ENCODE measurements at regions not wholly inside any gene's neighbourhood (a gene's known extent, or its start where the extent isn't known, plus 50 kb on each side); places are given as distances from the start of the nearest gene placed in this dataset.

DNA sequence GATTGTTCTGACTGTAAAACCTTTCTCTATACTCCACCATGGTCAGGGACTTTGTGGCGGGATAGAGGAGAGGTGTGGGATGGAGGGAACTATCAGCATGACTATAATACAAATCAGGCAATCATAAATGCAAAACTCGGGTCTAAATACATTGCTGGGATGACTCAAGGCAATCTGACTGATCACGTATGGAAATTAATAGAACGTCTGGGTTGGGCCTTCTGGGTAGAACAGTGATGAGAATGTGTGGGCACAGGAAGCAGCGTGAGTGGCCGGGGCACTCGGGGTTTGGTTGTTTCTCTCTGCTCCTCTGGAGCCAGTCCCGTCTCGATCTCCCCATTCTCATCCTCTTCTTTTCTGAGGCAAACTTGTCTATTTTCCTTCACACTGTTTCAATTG, 485.8 kb downstream of the VRK1 start:
- H3K27ac Mint-ChIP-seq (ENCODE audit: unreplicated experiment), result no peak overlapping the region
- no peak overlapping the region for H3K4me3 Mint-ChIP-seq (ENCODE audit: unreplicated experiment)
- TF ChIP-seq, protein P1, sequence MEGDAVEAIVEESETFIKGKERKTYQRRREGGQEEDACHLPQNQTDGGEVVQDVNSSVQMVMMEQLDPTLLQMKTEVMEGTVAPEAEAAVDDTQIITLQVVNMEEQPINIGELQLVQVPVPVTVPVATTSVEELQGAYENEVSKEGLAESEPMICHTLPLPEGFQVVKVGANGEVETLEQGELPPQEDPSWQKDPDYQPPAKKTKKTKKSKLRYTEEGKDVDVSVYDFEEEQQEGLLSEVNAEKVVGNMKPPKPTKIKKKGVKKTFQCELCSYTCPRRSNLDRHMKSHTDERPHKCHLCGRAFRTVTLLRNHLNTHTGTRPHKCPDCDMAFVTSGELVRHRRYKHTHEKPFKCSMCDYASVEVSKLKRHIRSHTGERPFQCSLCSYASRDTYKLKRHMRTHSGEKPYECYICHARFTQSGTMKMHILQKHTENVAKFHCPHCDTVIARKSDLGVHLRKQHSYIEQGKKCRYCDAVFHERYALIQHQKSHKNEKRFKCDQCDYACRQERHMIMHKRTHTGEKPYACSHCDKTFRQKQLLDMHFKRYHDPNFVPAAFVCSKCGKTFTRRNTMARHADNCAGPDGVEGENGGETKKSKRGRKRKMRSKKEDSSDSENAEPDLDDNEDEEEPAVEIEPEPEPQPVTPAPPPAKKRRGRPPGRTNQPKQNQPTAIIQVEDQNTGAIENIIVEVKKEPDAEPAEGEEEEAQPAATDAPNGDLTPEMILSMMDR (IDR thresholded peaks at IDR 0.05; ENCODE audit: partially characterized antibody, unreplicated experiment), result no peak
- no peaks in the 10 kb centered on the region for H3K9me3 Mint-ChIP-seq (ENCODE audit: unreplicated experiment)
- H3K27me3 Mint-ChIP-seq (ENCODE audit: unreplicated experiment), result peaks cover 5% of the 10 kb centered on the region
- no peak for DNase-seq
- no peaks in the 10 kb centered on the region for H3K36me3 Mint-ChIP-seq (ENCODE audit: unreplicated experiment)
- H3K4me1 Mint-ChIP-seq (ENCODE audit: low read depth, unreplicated experiment), result no peaks in the 10 kb centered on the region

DNA sequence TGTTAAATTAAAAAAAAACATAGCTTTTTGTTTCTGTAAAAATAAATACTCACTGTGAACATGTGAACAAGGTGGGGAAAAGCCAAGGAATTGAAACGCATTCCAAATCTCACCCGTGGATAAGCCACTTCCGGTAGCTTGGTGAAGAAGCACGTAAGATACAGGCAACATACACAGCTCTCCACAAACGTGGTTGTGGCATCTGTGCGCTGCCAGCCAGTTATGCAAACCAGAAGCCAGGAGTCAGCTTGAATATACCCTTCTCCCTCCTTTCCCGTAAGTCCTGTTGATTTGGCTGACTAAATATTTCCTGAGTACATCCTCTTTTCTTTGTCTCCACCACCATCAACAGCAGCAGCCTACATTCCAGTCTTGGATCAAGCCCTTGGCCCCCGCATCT, 486.2 kb downstream of the VRK1 start:
- DNase-seq, result no peak
- Mint-ChIP-seq H3K27me3 (ENCODE audit: unreplicated experiment) (peaks cover 7% of the 10 kb centered on the region), H3K27ac (ENCODE audit: unreplicated experiment) (no peak overlapping the region), H3K4me3 (ENCODE audit: unreplicated experiment) (no peak overlapping the region), H3K4me1 (ENCODE audit: low read depth, unreplicated experiment) (no peaks in the 10 kb centered on the region), H3K36me3 (ENCODE audit: unreplicated experiment) (no peaks in the 10 kb centered on the region), H3K9me3 (ENCODE audit: unreplicated experiment) (no peaks in the 10 kb centered on the region)
- TF ChIP-seq, protein P1 (IDR thresholded peaks at IDR 0.05; ENCODE audit: partially characterized antibody, unreplicated experiment), result no peak

DNA sequence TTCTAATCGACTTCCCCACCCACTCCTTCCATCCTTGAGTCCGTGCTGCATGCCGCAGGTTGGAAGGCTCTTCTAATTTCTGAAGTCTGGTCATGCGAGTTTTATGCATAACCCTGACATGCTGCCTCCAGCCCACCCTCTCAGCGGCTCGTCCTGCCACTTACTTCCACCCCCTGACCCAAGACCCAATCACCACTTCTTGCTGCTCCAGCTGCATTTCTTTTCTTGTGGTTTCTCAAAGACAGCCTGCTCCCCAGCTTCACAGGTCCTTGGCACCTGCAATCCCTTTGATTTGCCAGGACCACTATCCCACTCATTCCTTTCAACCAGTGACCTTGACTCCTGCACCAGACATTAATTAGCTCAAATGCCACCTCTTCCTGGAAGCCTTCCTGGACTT, 486.7 kb downstream of the VRK1 start:
- Mint-ChIP-seq H3K36me3 (ENCODE audit: unreplicated experiment) (no peaks in the 10 kb centered on the region), H3K9me3 (ENCODE audit: unreplicated experiment) (no peaks in the 10 kb centered on the region), H3K27ac (ENCODE audit: unreplicated experiment) (no peak overlapping the region), H3K4me1 (ENCODE audit: low read depth, unreplicated experiment) (no peaks in the 10 kb centered on the region), H3K4me3 (ENCODE audit: unreplicated experiment) (no peak overlapping the region), H3K27me3 (ENCODE audit: unreplicated experiment) (peaks cover 7% of the 10 kb centered on the region)
- DNase-seq, result no peak
- TF ChIP-seq, protein P1 (IDR thresholded peaks at IDR 0.05; ENCODE audit: partially characterized antibody, unreplicated experiment), result no peak

DNA sequence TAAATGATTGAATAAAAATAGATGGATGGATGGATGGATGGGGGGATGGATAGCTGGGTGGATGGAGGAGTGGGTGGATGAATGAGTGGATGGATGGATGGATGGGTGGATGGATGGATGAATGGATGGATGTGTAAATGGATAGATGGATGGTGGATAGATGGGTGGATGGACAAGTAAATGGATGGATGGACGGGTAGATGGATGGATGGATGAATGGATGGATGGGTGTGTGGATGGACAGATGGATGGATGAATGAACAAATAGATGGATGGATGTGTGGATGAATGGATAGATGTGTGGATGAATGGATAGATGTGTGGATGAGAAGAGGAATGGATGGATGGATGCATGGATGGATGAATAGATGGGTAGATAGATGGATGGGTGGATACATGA, 490.8 kb downstream of the VRK1 start:
- Mint-ChIP-seq H3K27me3 (ENCODE audit: unreplicated experiment) (peaks cover 7% of the 10 kb centered on the region), H3K36me3 (ENCODE audit: unreplicated experiment) (no peaks in the 10 kb centered on the region), H3K27ac (ENCODE audit: unreplicated experiment) (no peak overlapping the region), H3K4me1 (ENCODE audit: low read depth, unreplicated experiment) (no peaks in the 10 kb centered on the region), H3K9me3 (ENCODE audit: unreplicated experiment) (peaks cover 2% of the 10 kb centered on the region), H3K4me3 (ENCODE audit: unreplicated experiment) (no peak overlapping the region)
- TF ChIP-seq, protein P1 (IDR thresholded peaks at IDR 0.05; ENCODE audit: partially characterized antibody, unreplicated experiment), result no peak
- no peak for DNase-seq

DNA sequence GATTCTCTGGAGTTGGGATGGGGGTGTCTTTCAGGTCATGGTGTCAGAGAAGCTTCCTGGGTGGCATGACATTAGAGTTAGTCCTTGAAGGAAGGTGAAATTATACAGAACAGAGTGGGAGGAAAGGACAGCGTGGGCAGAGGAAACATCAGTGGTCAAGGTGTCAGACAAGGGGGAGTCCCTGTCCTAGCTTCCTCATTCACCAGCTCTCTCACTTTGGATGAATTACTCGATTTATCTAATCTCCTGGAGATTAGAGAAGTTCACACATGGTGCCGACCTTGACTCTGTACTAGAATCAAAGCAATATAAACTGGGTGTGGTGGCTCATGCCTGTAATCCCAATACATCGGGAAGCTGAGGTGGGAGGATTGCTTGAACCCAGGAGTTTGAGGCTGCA, 492.9 kb downstream of the VRK1 start:
- no peaks in the 10 kb centered on the region for H3K4me1 Mint-ChIP-seq (ENCODE audit: low read depth, unreplicated experiment)
- no peaks in the 10 kb centered on the region for H3K36me3 Mint-ChIP-seq (ENCODE audit: unreplicated experiment)
- TF ChIP-seq, protein P1 (IDR thresholded peaks at IDR 0.05; ENCODE audit: partially characterized antibody, unreplicated experiment), result no peak
- DNase-seq, result no peak
- no peak overlapping the region for H3K4me3 Mint-ChIP-seq (ENCODE audit: unreplicated experiment)
- peaks cover 3% of the 10 kb centered on the region for H3K27me3 Mint-ChIP-seq (ENCODE audit: unreplicated experiment)
- H3K27ac Mint-ChIP-seq (ENCODE audit: unreplicated experiment), result no peak overlapping the region
- peaks cover 2% of the 10 kb centered on the region for H3K9me3 Mint-ChIP-seq (ENCODE audit: unreplicated experiment)
